ENCODE measurements at regions not wholly inside any gene's neighbourhood (a gene's known extent, or its start where the extent isn't known, plus 50 kb on each side); places are given as distances from the start of the nearest gene placed in this dataset.
"Not testable (repeated sequence)": the region's sequence is repeated elsewhere in the genome, so short reads cannot be mapped to it uniquely, and the experiment has no call there.

- no peak for DNase-seq (ENCODE audit: low read depth)
These were observed 98.6 kb upstream of the SYT13 start for GRCh38 chr11:45384711-45385241.

DNA sequence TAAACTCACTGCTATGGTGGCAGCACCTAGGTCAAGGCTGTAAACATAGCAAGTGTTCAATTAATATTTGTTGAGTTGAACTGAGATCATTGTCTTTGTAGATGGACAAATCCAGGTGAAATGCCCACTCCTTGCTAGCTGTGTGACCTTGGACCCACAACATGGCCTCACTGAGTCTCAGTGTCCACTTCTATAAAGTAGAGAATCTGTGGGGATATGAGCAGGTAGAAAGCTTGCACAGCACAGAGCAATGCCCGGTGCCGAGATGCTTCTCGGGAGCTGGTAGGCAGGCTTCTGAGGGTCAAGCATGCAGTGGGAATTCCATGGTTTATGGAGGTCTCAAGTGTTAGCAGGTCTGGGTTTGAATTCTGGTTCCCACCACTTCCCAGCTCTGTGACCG lies 97.9 kb upstream of the SYT13 start:
- no peak for DNase-seq (ENCODE audit: low read depth)

GRCh38 chr11:45383224-45383623 lies 97.1 kb upstream of the SYT13 start:
- DNase-seq (ENCODE audit: low read depth), result no peak

- no peak for DNase-seq (ENCODE audit: low read depth)
These were observed 96.2 kb upstream of the SYT13 start for GRCh38 chr11:45382133-45382878.

DNA sequence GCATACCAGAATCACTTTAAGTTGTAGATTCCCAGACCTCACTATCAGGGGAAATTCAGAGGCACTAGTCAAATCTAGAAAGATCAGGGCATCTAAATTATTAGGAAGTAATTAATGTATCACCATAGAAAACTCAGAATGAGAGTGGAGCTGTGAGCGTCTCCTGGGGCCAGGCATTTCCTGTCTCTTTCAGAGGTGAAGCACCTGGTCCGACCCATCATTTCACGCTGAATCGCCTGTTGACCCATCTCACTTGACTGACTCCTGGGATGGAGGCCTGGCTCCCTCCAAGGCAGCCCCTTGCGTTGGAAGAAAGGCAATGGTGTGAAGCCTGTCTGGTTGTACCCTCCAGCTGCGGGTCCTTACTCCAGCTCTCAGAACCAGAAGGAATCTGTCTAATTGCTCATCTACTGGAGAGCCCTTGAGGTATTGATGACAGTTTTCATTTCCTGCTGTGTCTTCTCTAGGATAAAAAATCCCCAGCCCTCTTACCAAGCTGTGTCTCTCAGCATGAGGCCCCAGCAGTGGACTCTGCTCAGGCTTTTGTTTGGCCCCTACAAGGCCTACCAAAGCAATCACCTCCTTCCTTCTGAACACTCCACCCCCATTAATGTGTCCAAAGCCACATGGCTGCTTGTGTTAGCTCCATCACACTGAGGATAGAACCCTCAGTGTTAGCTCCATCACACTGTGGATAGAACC lies 93.2 kb upstream of the SYT13 start:
- no peak for DNase-seq (ENCODE audit: low read depth)

GRCh38 chr11:45378516-45378915 lies 92.4 kb upstream of the SYT13 start:
- no peak for DNase-seq (ENCODE audit: low read depth)

GRCh38 chr11:45374653-45375059 lies 88.5 kb upstream of the SYT13 start:
- no peak for DNase-seq (ENCODE audit: low read depth)

GRCh38 chr11:45374130-45374529 lies 88.0 kb upstream of the SYT13 start:
- DNase-seq (ENCODE audit: low read depth), result no peak

GRCh38 chr11:45373506-45374035 lies 87.4 kb upstream of the SYT13 start:
- DNase-seq (ENCODE audit: low read depth), result no peak

DNA sequence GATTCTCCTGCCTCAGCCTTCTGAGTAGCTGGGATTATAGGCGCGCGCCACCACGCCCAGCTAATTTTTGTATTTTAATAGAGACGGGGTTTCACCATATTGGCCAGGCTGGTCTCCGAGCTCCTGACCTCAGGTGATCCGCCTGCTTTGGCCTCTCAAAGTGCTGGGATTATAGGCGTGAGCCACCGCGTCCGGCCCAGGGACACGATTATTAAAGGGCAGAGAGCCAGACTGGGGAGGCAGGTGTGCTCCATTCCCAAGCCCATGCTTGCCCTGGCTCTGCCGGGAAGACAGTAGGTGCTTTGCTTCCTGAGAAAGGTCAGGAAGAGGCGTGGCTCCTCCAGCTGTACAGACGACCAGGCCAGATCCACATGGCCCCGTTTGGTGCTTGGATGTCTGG lies 86.3 kb upstream of the SYT13 start:
- DNase-seq (ENCODE audit: low read depth), result not testable (repeated sequence)

DNA sequence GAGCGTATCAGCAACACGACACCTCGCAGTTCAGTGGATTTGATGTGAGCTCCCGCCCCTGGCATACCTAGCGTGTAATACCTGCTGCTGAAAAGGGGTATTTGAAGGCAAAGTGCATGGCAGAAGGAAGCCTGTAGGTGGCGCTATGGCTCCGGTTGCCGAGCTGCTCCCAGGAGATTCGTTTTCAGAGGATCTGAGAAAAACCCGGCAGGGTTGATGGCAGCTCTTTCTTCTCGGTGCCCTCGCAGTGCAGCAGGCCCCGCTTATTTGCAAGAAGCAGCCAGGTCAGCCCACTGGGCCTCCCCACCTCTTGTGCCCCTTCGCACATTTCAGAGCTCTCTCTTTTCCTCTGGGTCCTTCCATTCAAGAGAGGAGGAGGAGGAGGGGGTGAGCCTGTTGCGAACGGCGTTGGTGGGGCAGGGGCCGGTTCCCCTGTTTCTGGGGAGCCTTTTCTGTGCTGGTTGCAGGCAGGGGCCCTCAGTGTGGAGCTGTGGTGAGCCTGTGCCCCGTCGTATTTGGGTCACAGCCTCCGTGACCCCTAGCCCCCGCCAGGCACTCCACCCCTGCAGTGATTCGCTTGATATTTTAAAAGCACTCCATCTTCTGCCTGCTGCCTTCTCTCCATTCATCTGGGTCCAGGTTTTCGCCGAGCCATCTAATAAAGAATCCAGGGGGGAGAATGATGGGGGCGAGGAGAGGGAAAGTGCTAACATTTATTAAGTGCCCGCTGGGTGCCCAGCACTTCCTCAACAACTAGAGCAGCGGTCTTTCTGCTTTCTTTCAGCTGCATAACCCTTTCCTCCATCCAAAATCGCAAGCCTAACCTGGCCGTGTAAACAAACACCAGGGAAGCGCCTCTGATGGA lies 85.3 kb upstream of the SYT13 start:
- DNase-seq (ENCODE audit: low read depth), result peak; percentile 18

DNA sequence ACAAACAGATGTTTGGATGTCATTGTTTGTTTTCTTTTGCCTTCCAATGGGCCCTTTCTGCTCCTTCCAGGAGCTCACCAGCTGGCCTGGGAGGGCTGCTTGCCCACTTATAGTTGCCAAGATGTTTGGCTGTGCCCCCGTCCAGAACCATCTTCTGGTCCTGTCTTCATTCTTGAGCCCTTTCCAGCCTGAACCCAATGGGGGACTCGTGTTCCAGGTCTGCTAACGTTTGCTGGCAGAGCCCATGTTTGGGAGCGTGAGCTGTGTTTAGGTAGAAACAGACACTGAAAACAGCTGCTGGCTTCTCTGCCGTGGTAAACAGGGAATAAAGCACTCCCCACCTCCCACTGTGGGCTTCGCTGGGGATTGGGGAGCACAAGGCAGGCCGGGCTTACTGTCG lies 83.2 kb upstream of the SYT13 start:
- DNase-seq (ENCODE audit: low read depth), result no peak

GRCh38 chr11:45368697-45369096 lies 82.6 kb upstream of the SYT13 start:
- no peak for DNase-seq (ENCODE audit: low read depth)

DNA sequence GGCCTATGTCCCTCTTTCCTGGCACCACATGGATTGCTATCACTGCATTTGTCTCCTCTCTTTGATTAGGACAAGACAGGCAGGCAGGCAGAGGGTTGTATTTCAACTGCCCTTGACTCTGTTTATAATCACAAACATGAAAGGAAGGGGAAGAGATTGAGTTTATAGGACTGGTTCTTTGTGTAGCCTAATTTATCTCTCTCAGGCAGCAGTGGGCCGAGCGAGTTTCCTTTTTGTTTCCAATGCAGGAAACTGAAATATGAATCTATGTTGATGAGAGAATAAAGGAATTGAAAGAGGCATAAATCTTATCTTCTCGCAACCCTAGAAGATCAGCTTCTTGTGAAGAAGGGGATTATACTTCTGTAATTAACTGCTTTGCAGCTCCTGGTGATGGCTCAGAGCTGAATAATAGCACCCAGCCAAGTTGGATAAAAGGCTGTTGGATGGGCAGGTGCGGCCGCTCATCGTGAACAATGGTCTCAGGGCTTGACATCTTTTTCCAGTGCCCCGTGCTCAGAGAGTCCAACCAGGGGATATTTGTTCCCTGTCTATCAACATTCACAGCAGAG lies 80.6 kb upstream of the SYT13 start:
- DNase-seq (ENCODE audit: low read depth), result no peak

- no peak for DNase-seq (ENCODE audit: low read depth)
These were observed 79.9 kb upstream of the SYT13 start for GRCh38 chr11:45365961-45366618.

- no peak for DNase-seq (ENCODE audit: low read depth)
These were observed 76.5 kb upstream of the SYT13 start for GRCh38 chr11:45362636-45363035.

DNA sequence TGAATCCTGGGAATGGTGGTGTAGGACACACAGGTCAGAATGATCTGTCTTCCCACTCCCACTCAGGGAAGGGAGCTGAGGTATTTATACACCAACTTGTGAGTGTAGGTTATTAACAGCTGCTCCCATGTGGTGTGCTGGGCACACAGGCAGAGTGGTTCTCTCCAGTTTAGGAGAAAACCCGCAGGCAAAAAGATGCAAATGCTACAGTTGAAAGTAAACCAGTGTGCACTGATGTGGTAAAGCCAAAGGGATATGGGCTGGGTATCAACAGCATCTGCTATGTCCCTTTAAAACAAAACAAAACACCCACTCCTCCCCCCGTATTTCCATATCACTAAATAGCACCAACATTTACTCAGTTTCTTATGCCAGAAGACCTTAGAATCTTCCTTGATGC lies 75.4 kb upstream of the SYT13 start:
- no peak for DNase-seq (ENCODE audit: low read depth)

DNA sequence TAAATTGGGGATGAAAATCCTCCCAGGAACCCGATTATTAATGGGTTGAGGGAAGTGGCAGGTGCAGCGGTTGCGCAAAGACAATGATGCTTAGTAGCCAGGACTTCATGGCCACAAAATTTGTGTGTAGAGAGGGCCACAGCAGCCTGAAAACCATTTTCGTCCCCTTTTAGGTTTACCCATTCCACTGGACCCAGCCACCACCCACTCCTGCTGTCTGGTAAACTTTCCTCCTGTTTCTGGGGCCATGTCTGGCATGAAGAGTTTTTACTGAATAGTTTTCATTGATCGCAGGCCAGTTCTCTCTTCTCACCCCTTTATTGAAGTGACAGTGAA lies 69.5 kb upstream of the SYT13 start:
- DNase-seq (ENCODE audit: low read depth), result no peak

GRCh38 chr11:45354976-45355705 lies 69.0 kb upstream of the SYT13 start:
- DNase-seq (ENCODE audit: low read depth), result peak; percentile 9

DNA sequence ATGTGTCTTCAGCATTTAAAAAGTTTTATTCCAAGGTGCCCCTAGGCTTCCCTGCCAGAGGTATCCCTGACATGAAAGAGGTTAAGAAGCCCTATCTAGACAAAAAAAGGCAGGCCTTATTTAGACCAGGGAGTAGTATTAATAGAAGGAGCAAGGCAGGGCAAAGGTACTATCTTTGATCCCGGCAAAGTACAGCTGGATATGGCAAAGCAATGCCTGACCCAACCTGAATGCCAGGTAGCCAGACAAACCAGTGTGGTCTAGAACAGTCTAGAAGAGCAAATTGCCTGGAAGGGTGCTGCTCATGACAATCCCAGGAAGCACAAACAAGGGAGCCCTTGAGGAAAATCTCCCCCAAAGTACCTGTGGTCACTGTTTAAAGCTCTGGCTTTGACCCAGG lies 62.6 kb upstream of the SYT13 start:
- DNase-seq (ENCODE audit: low read depth), result no peak

Data from GM04504 (cell line).